ENCODE measurements at regions not wholly inside any gene's neighbourhood (a gene's known extent, or its start where the extent isn't known, plus 50 kb on each side); places are given as distances from the start of the nearest gene placed in this dataset.

- DNase-seq: no peak
Observed at GRCh38 chr5:7012057-7012456, 298.8 kb downstream of the TENT4A start.

- no peak for DNase-seq
Observed at GRCh38 chr5:7014611-7015010, 301.4 kb downstream of the TENT4A start.

GRCh38 chr5:7015586-7016256, 302.5 kb downstream of the TENT4A start:
- DNase-seq: no peak

- peak in 1 of 3 donors; percentile 8 for DNase-seq
Observed at GRCh38 chr5:7016999-7017747, 303.9 kb downstream of the TENT4A start.

GRCh38 chr5:7018198-7018597, 305.0 kb downstream of the TENT4A start:
- DNase-seq: no peak

GRCh38 chr5:7018601-7019000, 305.4 kb downstream of the TENT4A start:
- no peak for DNase-seq

GRCh38 chr5:7036192-7036835, 323.1 kb downstream of the TENT4A start:
- DNase-seq: no peak

- DNase-seq: no peak
Observed at GRCh38 chr5:7039074-7039473, 325.8 kb downstream of the TENT4A start.

- no peak for DNase-seq
Observed at GRCh38 chr5:7040111-7040510, 326.9 kb downstream of the TENT4A start.

GRCh38 chr5:7043797-7044196, 330.6 kb downstream of the TENT4A start:
- DNase-seq: no peak

- peak in 2 of 3 donors; percentile 24 to 55 for DNase-seq
Observed at GRCh38 chr5:7047511-7048261, 334.5 kb downstream of the TENT4A start.

GRCh38 chr5:7050986-7051385, 337.8 kb downstream of the TENT4A start:
- no peak for DNase-seq

- DNase-seq: no peak
Observed at GRCh38 chr5:7053125-7053524, 339.9 kb downstream of the TENT4A start.

- DNase-seq: no peak
Observed at GRCh38 chr5:7053528-7054209, 340.4 kb downstream of the TENT4A start.

- no peak for DNase-seq
Observed at GRCh38 chr5:7066471-7067235, 329.3 kb upstream of the ADCY2 start.

- no peak for DNase-seq
Observed at GRCh38 chr5:7068156-7068555, 327.8 kb upstream of the ADCY2 start.

- DNase-seq: no peak
Observed at GRCh38 chr5:7068899-7069298, 327.0 kb upstream of the ADCY2 start.

- no peak for DNase-seq
Observed at GRCh38 chr5:7072188-7072587, 323.8 kb upstream of the ADCY2 start.

- no peak for DNase-seq
Observed at GRCh38 chr5:7073666-7074065, 322.3 kb upstream of the ADCY2 start.

- DNase-seq: no peak
Observed at GRCh38 chr5:7074176-7074575, 321.8 kb upstream of the ADCY2 start.

- no peak for DNase-seq
Observed at GRCh38 chr5:7075470-7075869, 320.5 kb upstream of the ADCY2 start.
